Stimulated activated naive CD8-positive, alpha-beta T cell treated with anti-CD3 and anti-CD28 coated beads, Interleukin-15, Interleukin-2, amounts not matched to agents 100 U/mL and 50 U/mL, for 24 hours (primary cell): ENCODE measurements at regions not wholly inside any gene's neighbourhood (a gene's known extent, or its start where the extent isn't known, plus 50 kb on each side); places are given as distances from the start of the nearest gene placed in this dataset.
"Not testable (repeated sequence)": the region's sequence is repeated elsewhere in the genome, so short reads cannot be mapped to it uniquely, and the experiment has no call there.

Experiments
- ATAC-seq: fragments of 150-1000 bp; cut with Tn5 transposase; one replicate; pipeline ENCODE4 v1.10.0; 2021
- DNase-seq: peaks from one replicate; pipeline ENCODE4 v3.0.0; 2021

- ATAC-seq (no peak), DNase-seq (no peak)
Observed at GRCh38 chr4:124105212-124105611, 607.3 kb downstream of the ANKRD50 start.

- ATAC-seq (no peak), DNase-seq (no peak)
Observed at GRCh38 chr4:124111411-124111810, 601.1 kb downstream of the ANKRD50 start.

DNA sequence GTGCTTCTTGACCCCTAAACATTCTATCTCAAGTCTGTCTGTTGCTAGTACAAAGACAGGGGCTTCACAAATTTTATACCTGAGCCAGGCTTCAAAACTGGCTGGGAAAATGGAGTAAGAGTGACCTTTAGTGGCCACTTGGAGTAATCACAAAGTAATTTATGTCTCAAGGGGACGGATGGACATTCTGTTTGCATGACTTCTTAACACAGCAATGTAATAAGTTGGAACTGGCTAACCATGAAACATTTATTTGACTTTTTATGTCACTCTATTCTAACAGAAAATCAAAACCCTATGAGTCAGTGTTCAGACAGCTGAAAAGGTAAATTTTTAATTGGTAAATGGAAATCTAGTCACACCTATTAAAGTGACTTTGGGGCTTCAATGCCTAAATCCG, 600.6 kb downstream of the ANKRD50 start:
- DNase-seq: no peak
- no peak for ATAC-seq

DNA sequence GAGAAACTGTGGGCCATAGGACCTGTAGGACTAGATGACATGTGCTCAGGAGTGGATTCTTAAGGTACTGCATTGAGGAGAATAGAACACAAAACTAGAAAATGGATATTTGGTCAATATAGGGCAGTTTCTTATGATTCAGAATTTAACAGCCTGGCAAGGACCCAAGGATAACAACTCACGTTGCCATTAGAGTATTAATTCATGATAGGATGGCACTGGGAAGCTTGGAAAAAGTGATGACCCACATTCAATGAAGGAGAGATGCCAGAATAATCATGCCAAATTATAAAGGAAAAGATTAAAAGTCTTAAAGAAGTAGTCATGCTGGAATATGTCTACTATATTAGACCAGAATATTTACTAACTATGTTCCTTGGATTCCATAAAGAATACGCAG, 594.5 kb downstream of the ANKRD50 start:
- DNase-seq: no peak
- no peak for ATAC-seq

GRCh38 chr4:124121461-124121971, 591.0 kb downstream of the ANKRD50 start:
- no peak for ATAC-seq

GRCh38 chr4:124123181-124123580, 589.4 kb downstream of the ANKRD50 start:
- DNase-seq: no peak
- no peak for ATAC-seq

More at GRCh38 chr4:124121461-124121971, 591.0 kb downstream of the ANKRD50 start:
- no peak for DNase-seq

GRCh38 chr4:124123721-124124120, 588.8 kb downstream of the ANKRD50 start:
- DNase-seq (no peak), ATAC-seq (no peak)

- DNase-seq, ATAC-seq: not testable (repeated sequence)
Observed at GRCh38 chr4:124131324-124131723, 581.2 kb downstream of the ANKRD50 start.

- DNase-seq (no peak), ATAC-seq (no peak)
Observed at GRCh38 chr4:124132161-124132560, 580.4 kb downstream of the ANKRD50 start.

DNA sequence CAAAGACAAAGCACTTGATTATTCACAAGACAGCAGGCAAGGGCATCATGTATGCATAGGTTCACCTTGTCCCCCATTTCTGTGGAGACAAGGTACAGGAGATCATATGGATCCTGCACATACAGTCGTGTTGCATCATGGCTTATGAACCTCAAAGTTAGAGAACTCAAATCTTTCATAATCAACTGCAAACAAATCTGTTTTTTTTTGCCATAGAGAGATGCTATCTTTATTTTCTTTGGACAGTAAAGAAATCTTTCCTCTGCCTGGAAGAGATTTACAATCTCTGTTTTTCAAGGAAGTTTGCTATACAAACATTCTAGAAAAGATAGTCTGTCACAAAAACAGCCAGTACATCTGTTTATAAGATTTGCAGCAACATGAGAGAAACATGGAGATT, 578.8 kb downstream of the ANKRD50 start:
- no peak for DNase-seq
- no peak for ATAC-seq

- ATAC-seq (no peak), DNase-seq (no peak)
Observed at GRCh38 chr4:124135409-124135813, 577.1 kb downstream of the ANKRD50 start.

DNA sequence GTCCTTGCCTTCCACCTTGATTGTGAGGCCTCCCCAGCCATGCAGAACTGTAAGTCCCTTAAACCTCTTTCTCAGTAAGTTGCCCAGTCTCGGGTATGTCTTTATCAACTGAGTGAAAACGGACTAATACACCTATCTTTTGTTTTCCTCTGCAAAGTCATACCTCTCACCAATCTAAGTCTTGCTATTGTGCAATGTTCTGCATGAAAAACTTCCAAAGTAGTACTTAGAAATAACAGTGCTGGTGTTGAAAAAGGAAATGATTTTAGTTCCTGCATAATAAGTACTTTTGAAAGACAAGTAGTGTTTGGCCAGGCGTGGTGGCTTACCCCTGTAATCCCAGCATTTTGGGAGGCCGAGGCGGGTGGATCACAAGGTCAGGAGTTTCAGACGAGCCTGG, 573.5 kb downstream of the ANKRD50 start:
- ATAC-seq (no peak), DNase-seq (no peak)

- no peak for DNase-seq
Observed at GRCh38 chr4:124143632-124144031, 568.9 kb downstream of the ANKRD50 start.

GRCh38 chr4:124144238-124144654, 568.3 kb downstream of the ANKRD50 start:
- no peak for ATAC-seq
- no peak for DNase-seq

More at GRCh38 chr4:124143632-124144031, 568.9 kb downstream of the ANKRD50 start:
- ATAC-seq: no peak

GRCh38 chr4:124146068-124146467, 566.5 kb downstream of the ANKRD50 start:
- ATAC-seq: no peak
- DNase-seq: no peak

- DNase-seq: no peak
- ATAC-seq: no peak
Observed at GRCh38 chr4:124151031-124151430, 561.5 kb downstream of the ANKRD50 start.

GRCh38 chr4:124152132-124152531, 560.4 kb downstream of the ANKRD50 start:
- ATAC-seq (no peak), DNase-seq (no peak)

DNA sequence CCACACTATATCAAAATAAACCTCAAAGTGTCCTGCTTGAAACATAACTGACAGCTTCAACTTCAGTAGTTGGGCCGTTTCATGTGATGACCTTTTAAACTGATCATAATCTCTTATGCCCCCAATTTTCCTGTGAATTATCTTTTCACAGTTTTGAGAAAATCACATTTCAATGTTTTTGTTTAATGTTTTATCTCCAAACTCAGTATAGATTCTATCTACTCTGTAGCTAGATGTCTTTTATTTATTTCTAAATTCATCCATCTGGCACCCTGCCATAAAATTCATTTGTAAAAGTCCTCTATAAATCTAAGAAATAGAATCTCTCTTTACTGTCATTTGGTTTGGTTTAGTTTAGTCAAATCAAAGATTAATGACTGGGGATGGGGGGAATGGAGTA, 557.3 kb downstream of the ANKRD50 start:
- ATAC-seq: no peak
- DNase-seq: no peak

DNA sequence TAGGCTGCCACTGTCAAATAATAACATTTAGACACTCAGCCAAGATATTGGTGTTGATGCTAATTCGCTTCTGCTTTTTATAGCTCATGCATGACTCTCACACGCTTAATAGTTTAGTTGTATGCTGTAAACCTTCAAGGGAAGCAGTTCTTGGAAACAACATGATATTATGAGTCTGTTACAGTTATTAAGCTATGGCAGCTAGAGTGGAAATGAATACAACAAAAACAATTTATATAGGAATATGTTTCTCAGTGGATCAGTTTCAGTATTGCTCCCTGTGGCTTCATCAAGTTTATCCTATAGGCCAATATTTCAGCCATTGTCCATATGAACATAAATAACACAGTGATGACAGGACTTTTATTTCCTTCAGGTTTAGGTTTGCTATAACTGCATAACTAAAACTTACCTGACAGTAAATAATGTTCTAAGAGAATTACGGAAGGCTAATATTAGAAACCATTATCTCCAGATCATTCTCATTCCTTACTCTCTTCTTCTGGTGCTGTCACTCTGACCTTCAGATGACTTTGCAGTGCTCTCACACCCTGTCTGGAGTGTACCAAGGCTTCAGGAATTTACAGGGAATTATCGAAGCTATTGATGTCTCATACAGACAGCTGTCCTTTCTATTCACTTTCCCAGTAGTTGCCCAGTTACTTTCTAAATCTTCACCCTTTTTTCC, 555.0 kb downstream of the ANKRD50 start:
- DNase-seq: no peak
- ATAC-seq: no peak

DNA sequence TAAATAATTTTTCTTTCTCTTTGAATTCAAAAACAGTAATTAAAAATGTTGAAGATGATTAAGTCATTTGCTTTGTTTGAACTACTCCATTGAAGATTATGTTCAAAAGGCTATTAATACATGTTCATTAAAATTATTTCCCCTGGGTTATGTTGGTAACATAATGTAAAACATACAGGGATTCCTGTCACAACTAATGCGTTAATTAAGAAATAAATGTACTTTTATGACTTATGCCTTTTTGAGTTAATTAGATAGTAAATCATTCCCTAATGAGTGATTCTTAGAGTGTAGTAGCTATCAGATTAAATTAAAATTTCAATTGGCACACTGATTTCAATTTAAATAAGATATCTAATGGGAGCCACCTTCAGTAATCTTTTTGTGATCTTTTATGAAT, 549.1 kb downstream of the ANKRD50 start:
- ATAC-seq (no peak), DNase-seq (no peak)

- DNase-seq (no peak), ATAC-seq (no peak)
Observed at GRCh38 chr4:124167602-124168001, 544.9 kb downstream of the ANKRD50 start.

- not testable (repeated sequence) for DNase-seq, ATAC-seq
Observed at GRCh38 chr4:124169524-124169923, 543.0 kb downstream of the ANKRD50 start.

GRCh38 chr4:124173912-124174311, 538.6 kb downstream of the ANKRD50 start:
- DNase-seq (no peak), ATAC-seq (no peak)
